HG03521 (cell line): ENCODE measurements at regions not wholly inside any gene's neighbourhood (a gene's known extent, or its start where the extent isn't known, plus 50 kb on each side); places are given as distances from the start of the nearest gene placed in this dataset.

Experiments
- ATAC-seq: cut with Tn5 transposase; IDR thresholded peaks from one replicate; pipeline ENCODE4 v1.9.1; 2021; ENCODE audit warnings: mild to moderate bottlenecking, moderate library complexity; ENCODE audit not compliant: unreplicated experiment

DNA sequence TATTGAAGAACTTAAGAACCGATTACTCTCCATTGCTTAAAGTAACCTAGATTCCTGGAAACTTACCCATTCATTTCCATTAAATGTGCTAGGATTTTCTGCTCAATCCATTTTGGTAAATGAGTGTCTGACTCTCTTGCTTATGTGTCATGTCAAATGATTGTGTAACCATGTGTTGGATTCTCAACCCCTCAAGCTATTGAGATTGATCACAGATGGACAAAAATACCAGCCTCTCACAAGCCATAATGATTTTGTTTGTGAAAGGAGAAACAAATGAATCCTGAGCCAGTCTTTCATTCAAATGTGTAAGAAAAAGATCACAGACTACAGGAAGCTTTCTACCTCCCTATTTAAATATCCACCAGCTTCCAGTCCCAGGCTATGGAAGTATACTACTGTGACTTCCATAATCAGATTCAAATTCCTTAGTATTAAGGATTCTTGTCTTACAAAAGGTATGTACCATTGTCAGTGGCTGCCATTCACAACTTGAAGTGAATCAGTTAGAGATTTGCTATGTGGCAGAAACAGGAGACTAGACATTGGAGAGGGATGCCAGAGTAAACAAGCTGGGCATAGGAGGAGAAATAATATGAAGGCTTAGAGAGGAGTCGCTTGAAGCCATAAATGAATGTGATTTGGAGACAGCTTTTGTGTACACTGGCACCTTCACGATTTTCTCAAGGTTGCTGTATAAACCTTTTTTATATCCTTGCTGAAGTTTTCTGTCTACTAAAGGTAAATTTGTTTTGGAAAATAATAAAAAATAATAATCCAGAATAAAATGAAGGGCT, 498.5 kb upstream of the SETBP1 start:
- ATAC-seq = no peak

DNA sequence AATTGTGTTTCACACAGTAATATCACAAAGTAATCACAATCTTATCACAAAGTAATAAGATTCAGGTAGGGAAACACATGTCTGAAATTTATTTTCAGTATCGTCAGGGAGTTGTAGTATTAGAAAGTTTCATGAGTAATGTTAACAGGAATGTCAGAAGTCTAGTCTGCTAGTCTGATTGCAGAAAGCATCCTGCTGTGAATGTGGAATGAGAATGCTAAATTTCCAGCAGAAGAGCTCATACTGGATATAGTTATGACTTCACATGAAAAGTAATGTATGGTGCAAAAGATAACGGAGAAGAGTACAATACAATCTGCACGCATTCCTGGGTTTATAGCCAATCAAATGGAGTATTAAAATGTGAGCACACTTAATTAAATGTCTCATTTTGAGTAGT, 494.7 kb upstream of the SETBP1 start:
- no peak for ATAC-seq

DNA sequence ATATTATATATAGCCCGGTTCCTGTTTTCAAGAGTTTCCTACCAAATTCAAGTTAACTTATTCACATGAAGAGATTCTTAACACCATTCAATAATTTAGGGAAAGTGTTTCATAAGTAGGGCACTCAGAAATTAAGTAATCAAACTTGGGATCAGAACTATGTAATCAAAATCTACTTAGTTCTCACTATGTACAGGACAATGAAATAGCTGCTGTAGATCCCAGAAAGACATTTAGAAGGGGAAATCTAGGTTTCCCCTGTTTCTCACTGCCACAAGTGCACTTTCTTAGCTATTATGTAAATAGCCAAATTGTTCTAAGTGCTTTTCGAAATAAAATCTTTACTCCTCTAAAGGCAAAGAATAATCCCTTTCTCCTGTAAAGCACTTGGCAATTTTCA, 493.6 kb upstream of the SETBP1 start:
- no peak for ATAC-seq

DNA sequence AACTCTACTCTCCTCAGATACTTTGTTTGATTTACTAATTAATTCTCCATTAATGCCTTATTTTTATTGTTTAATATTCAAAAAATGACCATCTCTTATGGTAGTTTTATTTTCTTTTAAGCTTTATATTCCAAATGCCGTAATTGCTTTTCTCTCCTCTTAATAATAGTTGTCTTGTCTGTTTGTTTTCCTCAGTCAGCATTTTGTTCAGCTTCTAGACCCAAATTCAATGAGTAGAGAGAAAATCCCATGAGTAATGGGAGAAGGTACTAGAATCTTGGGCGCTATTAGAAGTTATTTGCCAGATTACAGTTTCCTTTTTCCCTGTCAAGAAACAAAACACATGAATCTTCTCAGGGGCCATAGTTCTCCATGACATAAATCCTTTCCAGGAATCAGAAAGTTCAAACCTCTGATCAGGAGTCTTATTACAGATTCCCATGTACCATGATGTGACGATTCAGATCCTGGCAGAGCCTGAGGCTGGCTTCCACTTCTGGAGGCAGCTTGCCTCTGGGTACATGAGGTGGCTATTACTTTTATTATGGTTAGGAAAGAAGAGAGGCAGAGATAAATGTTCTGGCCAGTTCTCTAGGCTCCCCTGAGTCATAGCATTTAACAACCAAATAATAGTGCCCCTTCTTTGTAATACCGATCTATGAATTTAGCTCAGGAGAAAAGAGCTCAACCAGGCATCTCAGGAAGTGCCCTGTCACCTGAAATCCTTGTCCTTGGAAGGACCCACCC, 485.1 kb upstream of the SETBP1 start:
- ATAC-seq = no peak

DNA sequence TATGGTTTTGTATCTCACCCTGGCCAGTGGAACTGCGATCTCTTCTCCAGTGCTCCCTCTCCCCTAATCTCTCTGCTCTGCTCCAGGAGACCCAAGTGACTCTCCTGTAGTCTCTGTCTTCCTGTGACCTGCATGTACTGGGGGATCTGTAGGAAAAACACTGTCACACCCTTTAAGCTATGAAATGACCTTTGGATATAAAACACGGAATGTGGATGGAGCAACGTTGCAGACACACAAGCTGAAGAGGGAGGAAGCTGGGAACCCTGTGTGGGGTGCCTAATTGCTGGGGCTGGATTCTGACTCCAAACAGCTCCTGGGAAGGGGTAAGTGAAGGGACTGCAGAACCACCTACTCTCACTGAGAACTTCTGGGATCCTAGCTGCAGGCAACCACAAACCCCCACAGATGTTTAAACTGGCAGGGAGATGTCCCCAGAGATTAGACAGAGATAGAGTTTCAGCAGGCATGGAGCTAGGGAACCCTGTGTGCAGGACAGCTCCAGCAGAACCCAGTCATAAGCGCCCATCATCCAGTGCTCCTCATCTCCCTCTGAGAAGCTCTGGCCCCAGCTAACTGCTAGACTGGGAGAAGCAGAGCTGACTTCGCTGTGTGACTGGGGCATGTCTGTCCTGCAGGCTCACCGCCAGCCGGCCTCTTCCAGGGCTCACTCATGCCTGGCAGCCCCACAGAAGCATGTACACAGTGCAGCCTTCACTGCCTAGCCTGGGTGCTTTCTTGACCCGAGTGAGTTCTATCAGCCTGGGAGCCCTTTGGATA, 482.7 kb upstream of the SETBP1 start:
- no peak for ATAC-seq

DNA sequence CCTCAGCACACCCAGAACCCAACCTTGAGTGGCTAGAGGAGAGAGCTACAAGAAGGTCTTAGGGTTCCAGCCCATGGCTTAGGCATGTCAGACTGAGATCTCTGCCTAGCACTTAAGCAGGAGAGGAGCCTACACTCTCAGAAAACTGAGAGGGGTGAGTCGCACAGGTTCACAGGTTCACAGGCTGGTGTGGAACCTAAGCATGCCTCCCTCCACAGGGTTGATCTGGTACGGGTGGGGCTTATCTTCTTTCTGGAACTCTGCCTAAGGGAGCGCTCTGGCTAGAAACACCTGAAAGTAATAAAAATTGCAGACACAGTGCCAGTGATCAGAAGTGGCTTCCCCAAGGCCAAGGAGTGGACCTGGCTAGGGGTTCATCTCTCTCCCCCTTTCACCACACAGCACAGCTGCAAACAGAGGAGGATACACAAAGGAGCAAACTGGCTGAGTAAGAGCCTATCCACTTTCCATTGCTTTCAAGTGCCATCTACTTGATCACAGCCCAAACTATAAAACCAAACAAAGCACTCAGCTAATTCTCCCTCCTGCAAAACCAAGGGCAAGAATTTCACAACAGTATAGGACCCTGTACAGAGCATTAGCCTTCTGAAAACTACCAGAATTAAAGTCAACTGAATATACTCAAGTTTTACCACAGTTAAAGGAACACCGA, 481.9 kb upstream of the SETBP1 start:
- no peak for ATAC-seq

DNA sequence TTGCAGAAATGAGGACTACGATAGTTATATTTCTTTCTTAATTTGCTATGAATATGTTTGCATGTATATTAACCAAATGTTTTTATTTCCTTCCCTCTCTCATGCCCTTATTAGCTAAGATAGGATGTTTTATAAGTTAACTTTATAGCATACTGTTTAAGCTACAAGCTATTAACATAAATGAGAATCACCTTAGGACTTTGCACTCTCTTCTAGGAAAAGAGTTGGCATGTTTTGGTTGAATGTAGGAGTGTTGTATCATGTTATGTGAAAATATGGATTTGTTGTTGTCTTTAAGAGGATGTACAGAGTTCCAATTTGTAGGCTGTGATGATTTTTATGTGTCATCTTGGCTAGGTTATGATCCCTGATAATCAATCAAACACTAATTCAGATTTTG, 467.4 kb upstream of the SETBP1 start:
- no peak for ATAC-seq

DNA sequence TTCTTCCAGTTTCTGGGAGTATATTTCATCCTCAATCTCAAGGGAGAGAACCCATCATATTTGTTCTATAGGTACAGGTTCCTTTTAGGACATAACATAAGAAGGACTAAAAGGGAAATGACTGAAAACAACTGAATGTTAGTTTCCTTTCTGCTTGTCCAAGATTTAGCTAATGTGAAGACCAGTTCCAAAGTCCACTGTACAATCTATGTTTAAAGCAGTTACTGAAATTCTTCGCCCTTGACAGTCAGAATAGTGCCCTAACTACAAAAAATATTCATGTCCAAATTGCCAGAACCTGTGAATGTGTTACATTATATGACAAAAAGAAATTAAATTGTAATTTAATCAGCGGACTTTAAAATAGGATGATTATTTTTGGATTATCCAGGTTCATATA, 466.3 kb upstream of the SETBP1 start:
- no peak for ATAC-seq

DNA sequence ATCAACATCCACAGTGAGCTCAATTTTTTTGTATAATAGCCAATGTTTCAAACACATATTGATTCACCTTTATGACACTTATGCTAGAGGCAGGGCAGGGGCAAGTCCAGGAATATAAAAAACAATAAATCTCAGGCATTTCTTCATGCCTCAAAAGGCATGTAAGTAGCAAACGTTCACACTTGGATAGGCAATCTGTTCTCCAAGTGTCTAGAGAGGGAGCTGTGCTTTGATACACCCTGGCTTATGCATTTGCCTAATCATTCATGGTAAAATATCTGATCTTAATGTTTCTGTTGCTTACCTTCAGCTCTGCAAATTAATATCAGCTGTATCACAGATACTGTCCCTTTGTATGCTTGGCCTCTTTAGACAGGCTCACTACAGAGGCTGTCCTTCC, 464.5 kb upstream of the SETBP1 start:
- ATAC-seq = no peak

DNA sequence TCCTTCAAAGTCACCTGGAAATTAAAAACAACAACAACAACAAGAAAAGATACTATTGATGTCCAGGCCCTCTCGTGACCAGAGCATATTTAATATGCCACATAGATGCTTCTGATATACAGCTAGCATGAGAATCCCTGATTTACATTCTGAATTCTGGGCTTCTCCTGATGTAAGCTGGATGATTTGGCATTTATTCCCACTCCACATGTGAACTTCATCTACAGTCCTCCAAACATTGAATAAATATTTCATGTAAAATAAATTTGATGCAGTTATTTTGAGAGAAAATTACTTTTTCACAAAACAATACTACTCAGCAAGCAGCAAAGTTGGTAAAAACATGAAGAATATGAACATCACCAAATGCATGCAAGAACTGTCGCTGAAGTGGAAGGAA, 453.2 kb upstream of the SETBP1 start:
- ATAC-seq = no peak

DNA sequence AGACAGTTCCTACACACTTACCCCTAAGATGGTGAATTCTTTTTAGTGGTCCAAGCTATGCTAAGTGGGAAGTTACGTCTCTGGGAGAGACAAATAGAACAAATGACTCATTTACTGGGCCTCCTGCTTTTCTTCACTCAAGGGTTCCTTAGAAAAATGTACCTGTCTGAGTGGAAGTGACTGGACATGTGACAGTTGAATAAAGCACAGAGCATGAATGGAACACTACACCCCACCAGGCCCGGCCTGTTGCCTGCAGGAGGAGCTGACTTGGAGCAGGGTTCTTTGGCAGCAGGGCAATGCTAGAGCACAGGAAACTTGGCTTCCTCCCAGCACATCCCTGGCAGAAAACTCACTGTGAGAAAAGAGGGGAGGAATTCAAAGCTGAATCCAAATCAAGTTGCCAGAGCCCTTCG, 451.0 kb upstream of the SETBP1 start:
- ATAC-seq = no peak

DNA sequence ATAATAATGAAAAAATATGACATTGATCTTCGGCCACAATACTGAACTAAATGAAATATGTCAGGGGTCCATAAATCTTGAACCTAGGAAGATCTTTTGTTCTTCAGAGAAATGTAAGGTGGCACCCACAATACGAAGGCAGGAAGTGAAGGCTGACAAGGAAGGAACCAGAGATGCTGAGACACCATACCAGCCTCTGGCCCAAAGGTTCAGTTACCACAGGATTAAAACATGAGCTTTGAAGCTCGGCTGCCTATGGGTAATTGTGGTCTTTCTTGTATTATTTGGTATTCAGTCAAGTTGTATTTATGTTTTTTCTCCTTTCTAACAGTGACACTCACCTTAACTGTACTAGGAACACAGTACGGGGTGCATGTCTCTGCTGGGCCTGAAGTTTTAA, 448.8 kb upstream of the SETBP1 start:
- ATAC-seq = no peak

DNA sequence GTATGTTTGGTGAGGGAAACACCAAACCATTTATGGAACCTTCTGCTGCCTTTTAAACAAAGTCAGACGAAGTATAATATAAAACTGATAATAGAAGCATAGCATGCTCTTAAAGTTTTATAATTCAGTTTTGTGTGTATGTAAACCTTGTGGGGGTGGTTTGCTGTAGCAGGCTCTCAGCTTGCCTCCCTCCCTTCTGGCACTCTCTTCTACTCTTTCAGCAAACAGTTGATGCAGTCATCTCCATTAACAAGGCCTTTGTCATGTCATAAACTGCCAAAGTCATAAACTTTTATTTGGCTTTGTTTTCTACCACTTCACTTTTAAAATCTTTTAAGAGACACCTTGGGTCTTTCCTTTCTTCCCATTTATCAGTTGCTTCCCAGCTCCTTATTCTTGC, 448.2 kb upstream of the SETBP1 start:
- ATAC-seq = no peak

DNA sequence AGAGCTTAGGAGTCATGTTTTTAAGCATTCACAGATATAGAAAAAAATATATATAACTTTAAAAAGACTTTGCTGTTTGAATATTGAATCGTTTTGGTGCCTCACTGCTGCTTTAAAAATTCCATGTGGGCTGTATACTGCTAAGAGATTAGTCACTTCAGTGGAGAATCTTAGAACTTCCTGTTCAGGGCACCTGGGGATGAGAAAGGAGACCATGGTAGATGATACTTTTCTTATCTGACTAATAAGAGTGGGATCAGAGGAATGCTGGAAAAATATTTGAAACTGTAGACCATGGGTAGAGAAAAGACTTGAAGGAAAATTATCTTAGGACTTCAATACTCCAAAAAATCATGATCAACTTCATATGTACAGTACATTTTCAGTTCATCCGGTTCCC, 442.2 kb upstream of the SETBP1 start:
- ATAC-seq = no peak

DNA sequence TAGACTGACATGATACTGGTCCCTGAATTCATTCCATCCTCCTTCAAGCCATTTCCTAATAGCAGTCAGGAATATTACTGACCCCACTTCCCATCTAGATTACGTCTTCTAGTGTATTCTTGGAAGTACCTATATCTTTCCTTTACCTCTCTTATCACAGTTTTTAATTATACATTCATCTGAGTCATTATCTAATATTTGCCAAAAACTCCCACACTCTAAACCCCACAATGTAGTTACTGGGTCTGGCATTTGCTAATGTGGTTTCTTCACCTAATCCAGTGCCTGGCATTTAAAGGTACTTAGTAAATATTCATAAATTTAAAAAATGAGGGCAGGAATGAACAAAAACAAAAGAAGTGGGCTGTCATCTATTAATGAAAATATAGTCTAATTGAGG, 441.8 kb upstream of the SETBP1 start:
- ATAC-seq = no peak

DNA sequence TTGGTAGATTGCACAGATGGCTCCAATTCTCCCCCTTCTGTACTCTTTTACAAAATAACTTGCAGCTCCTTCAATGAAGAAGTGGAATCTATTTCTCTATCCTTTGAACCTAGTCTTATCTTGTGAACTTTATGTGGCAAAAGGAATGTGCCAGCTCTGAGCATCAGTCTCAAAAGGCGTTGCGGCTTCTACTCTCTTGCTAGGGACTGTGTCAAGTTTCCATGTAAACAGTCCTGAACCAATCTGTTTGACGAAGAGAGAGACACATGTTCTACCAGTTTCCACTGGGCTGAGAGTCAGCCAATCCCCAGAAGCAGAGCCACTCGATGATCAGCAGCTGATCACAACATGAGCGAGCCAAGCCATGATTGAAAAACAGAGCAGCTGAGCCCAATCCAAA, 439.7 kb upstream of the SETBP1 start:
- ATAC-seq = no peak

DNA sequence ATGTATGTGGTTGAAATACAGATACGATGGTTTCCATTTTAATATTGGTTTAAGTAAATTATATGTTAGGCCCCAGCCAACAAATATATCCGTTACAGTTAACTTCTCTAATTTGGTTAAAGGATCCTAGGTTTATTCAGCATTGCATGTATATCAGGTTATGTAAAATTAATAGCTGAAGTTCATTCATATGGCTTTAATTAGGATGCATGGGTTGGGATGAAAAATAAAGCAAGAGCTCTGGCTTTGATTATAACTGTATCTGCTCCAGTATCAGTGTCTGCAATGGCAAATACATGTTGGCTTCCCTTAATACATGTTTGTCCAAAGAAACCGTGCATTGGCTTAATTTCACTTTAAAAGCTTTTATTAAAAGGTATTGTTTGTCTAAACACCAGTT, 435.7 kb upstream of the SETBP1 start:
- no peak for ATAC-seq

DNA sequence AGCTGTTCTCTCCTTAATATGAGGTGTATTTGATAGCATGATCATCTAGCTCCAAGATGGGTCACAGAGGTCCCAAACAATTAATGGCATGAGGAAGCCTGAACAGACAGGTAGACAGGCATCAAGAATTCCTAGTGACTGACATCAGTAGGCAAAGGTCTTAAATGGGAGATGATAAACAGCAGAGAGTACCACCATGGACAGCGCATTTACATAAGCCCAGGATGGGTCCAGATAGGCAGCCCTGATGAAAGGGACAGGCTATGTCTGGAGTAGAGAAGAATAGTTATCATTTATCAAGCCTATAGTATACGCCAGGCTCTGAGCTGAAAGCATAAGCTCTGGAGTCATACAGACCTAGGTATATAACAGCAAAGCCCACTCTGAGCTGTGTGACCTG, 434.7 kb upstream of the SETBP1 start:
- ATAC-seq = no peak

DNA sequence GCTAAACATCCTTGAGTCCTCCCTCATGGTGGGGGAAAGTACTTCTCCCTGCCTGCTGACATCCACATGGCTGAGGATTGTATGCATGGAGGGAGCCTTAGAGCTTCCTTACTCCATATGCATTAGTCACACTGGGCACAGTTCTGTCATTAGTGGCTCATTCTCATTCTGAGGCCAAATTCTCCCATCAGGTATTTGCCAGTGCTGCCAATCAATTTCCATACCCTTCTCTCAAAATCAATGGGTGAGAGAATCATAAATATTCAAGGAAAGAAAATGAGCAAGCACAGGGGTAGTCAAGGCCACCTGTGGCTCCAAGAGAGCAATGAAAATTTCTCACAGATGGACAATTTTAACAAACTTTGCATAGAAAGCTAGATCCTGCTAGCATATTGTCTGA, 422.6 kb upstream of the SETBP1 start:
- no peak for ATAC-seq

DNA sequence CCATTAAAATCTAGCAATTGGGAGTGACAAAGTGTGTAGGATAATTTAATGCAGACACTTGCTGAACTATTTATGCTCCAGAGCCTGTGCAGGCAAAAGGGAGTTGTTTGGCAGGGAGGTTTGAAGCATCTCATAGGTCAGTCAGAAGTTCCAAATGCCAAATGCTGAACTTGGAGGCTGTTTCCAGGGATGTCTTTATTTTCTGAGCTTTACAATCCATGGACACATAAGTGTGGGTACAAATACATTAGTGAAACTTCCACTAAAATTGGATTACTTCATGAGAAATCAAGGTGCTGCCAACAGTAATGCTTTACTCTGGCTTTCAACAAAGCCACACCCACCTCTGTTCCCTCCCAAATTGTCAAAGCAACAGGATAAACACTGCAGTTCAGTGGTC, 422.1 kb upstream of the SETBP1 start:
- no peak for ATAC-seq

DNA sequence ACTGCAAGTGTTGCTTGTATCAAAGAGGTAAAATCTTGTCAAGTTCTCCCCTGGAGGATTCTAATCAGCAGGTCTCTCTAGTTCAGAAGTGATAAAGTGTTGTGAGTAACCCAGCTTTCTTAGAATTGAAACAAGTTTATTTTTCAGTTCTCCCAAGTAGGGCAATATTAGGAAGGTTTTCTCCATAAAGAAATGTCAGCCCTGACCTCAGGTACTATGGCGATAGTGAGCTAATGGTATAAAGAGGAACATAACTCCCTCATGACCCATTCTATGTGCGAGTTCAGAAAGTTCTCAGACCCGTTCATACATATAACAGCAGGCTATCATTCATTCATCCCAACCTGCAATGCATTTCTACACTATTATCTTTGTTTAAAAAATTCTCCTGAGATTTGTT, 421.1 kb upstream of the SETBP1 start:
- ATAC-seq = no peak
